ENCODE measurements at regions not wholly inside any gene's neighbourhood (a gene's known extent, or its start where the extent isn't known, plus 50 kb on each side); places are given as distances from the start of the nearest gene placed in this dataset.

- no peak for DNase-seq (ENCODE audit: low read depth)
- TF ChIP-seq CTCF (IDR thresholded peaks at IDR 0.05; ENCODE audit: control insufficient read depth, insufficient read depth, low read depth, low read length, missing control alignments), result no peak
- H3K4me3 ChIP-seq (ENCODE audit: control insufficient read depth, low read depth, low read length), result no peak overlapping the region
These were observed 2076.0 kb upstream of the CDH9 start for GRCh38 chr5:29114331-29114768.

- no peak for DNase-seq (ENCODE audit: low read depth)
- TF ChIP-seq CTCF (IDR thresholded peaks at IDR 0.05; ENCODE audit: control insufficient read depth, insufficient read depth, low read depth, low read length, missing control alignments), result no peak
- no peak overlapping the region for H3K4me3 ChIP-seq (ENCODE audit: control insufficient read depth, low read depth, low read length)
These were observed 2075.1 kb upstream of the CDH9 start for GRCh38 chr5:29113516-29113915.

GRCh38 chr5:29099585-29099984 is 2061.2 kb upstream of the CDH9 start:
- no peak for TF ChIP-seq CTCF (IDR thresholded peaks at IDR 0.05; ENCODE audit: control insufficient read depth, insufficient read depth, low read depth, low read length, missing control alignments)
- no peak for DNase-seq (ENCODE audit: low read depth)
- no peak overlapping the region for H3K4me3 ChIP-seq (ENCODE audit: control insufficient read depth, low read depth, low read length)

GRCh38 chr5:29089591-29090130 is 2051.3 kb upstream of the CDH9 start:
- TF ChIP-seq CTCF (IDR thresholded peaks at IDR 0.05; ENCODE audit: control insufficient read depth, insufficient read depth, low read depth, low read length, missing control alignments), result no peak
- H3K4me3 ChIP-seq (ENCODE audit: control insufficient read depth, low read depth, low read length), result no peak overlapping the region
- no peak for DNase-seq (ENCODE audit: low read depth)

GRCh38 chr5:29085142-29085541 is 2046.8 kb upstream of the CDH9 start:
- no peak for DNase-seq (ENCODE audit: low read depth)
- H3K4me3 ChIP-seq (ENCODE audit: control insufficient read depth, low read depth, low read length), result no peak overlapping the region
- TF ChIP-seq CTCF (IDR thresholded peaks at IDR 0.05; ENCODE audit: control insufficient read depth, insufficient read depth, low read depth, low read length, missing control alignments), result no peak

GRCh38 chr5:29079771-29080170 is 2041.4 kb upstream of the CDH9 start:
- no peak for TF ChIP-seq CTCF (IDR thresholded peaks at IDR 0.05; ENCODE audit: control insufficient read depth, insufficient read depth, low read depth, low read length, missing control alignments)

GRCh38 chr5:29077451-29077850 is 2039.1 kb upstream of the CDH9 start:
- no peak for TF ChIP-seq CTCF (IDR thresholded peaks at IDR 0.05; ENCODE audit: control insufficient read depth, insufficient read depth, low read depth, low read length, missing control alignments)
- H3K4me3 ChIP-seq (ENCODE audit: control insufficient read depth, low read depth, low read length), result no peak overlapping the region
- no peak for DNase-seq (ENCODE audit: low read depth)

More at GRCh38 chr5:29079771-29080170, 2041.4 kb upstream of the CDH9 start:
- no peak for DNase-seq (ENCODE audit: low read depth)
- no peak overlapping the region for H3K4me3 ChIP-seq (ENCODE audit: control insufficient read depth, low read depth, low read length)

Measured in AG09309 (cell line).